Large intestine (tissue), 3 donors: ENCODE measurements at regions not wholly inside any gene's neighbourhood (a gene's known extent, or its start where the extent isn't known, plus 50 kb on each side); places are given as distances from the start of the nearest gene placed in this dataset.

Experiments
- DNase-seq, 2 donors: peaks; one replicate each; pipeline versions ENCODE4 v3.0.0 to v3.0.0-alpha.2; 2013
- H3K27ac ChIP-seq: one replicate; pipeline ENCODE4 v1.5.1; 2013; ENCODE audit warnings: low read length
- H3K27me3 ChIP-seq: 2 replicates; pipeline ENCODE4 v1.6.1; 2013; ENCODE audit warnings: low read length; ENCODE audit not compliant: control insufficient read depth, insufficient read depth
- H3K36me3 ChIP-seq: 2 replicates; pipeline ENCODE4 v1.6.1; 2013; ENCODE audit warnings: low read length; ENCODE audit not compliant: control insufficient read depth, insufficient read depth
- H3K4me1 ChIP-seq: one replicate; pipeline ENCODE4 v1.6.1; 2013; ENCODE audit warnings: low read length; ENCODE audit not compliant: control insufficient read depth, insufficient read depth
- H3K4me3 ChIP-seq: one replicate; pipeline ENCODE4 v1.5.1; 2013; ENCODE audit warnings: low read length
- H3K9me3 ChIP-seq: one replicate; pipeline ENCODE4 v1.6.1; 2013; ENCODE audit warnings: mild to moderate bottlenecking, low read depth, low read length, moderate library complexity; ENCODE audit not compliant: control insufficient read depth
- WGBS: methylation state at CpG from one replicate; pipeline ENCODE4 v1.1.5; 2013; ENCODE audit warnings: low lambda C conversion rate; ENCODE audit not compliant: insufficient coverage; 5-methylcytosine and 5-hydroxymethylcytosine counted together

DNA sequence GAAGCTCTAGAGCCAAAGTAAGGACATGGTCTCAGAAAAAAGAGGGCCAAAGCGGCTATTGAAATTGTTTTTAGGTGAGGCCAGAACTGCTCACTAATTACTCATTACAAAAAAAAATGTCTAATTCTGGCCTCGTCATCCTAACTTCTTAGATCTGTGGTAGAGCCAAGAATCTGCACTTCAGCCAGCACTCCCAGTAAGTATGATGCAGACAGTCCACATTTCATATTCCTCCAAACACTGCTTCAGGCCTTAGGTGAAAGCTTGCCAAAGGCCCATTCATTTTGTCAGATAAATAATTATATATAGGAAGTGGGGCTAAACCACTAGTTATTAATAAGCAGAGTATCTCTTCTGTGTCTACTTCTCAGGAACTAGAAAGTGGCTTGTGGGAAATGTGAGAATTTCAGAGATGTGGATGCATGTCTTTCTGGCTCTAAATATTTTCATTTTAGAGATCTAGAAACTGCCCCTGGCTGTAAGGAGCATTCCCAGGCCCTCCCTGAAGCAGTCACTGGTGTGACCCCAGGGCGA is 554.0 kb downstream of the TLE4 start:
- H3K4me3 ChIP-seq: no peak overlapping the region
- no peak for DNase-seq
- H3K27me3 ChIP-seq: no peaks in the 10 kb centered on the region
- H3K36me3 ChIP-seq: no peaks in the 10 kb centered on the region
- no peak overlapping the region for H3K27ac ChIP-seq
- WGBS: no CpG with 5 or more reads among the region's 3 CpGs
- H3K9me3 ChIP-seq: no peaks in the 10 kb centered on the region
- H3K4me1 ChIP-seq: no peaks in the 10 kb centered on the region

GRCh38 chr9:80117031-80117430 is 545.3 kb downstream of the TLE4 start:
- H3K27me3 ChIP-seq: no peaks in the 10 kb centered on the region
- no peak overlapping the region for H3K4me3 ChIP-seq
- no peaks in the 10 kb centered on the region for H3K36me3 ChIP-seq
- H3K9me3 ChIP-seq: no peaks in the 10 kb centered on the region
- H3K27ac ChIP-seq: no peak overlapping the region
- DNase-seq: no peak
- no peaks in the 10 kb centered on the region for H3K4me1 ChIP-seq
- WGBS: no CpG with 5 or more reads among the region's 3 CpGs

GRCh38 chr9:80114241-80114640 is 542.5 kb downstream of the TLE4 start:
- Histone ChIP-seq H3K36me3 (no peaks in the 10 kb centered on the region), H3K27me3 (no peaks in the 10 kb centered on the region), H3K9me3 (no peaks in the 10 kb centered on the region), H3K4me1 (no peaks in the 10 kb centered on the region), H3K27ac (no peak overlapping the region), H3K4me3 (no peak overlapping the region)
- WGBS: no CpG with 5 or more reads among the region's 2 CpGs
- DNase-seq: no peak

DNA sequence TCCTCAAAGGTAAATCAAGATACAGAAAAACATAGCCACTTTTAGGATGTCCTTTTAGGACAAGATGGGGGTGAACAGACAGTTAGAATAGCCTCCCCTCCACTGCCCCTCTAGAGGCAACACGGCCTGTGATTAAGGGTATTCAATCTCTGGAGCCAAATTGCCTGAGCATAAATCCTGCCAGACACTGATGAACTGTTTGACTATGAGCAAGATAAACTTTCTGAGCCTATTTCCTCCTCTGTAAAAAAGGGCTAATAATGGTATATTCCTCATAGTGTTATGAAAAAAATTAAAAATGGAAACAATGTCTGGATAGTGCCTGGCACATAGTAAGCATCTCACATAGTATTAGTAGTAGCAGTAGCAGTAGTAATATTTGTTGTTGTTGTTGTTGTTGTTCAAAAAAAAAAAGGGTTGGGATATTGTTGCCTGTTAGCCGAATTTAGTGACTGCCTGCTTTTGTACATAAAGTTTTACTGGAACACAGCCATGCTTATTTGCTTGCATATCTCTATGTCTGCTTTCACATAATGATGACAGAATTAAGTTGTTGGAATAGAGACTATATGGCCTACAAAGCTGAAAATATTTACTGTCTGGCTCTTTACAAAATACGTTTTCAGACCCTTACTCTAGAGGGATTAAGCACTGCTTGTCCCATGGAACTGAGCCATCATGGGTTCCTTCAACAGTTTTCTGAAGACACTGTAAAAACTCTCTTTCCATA is 536.3 kb downstream of the TLE4 start:
- no peaks in the 10 kb centered on the region for H3K27me3 ChIP-seq
- H3K4me3 ChIP-seq: no peak overlapping the region
- no peaks in the 10 kb centered on the region for H3K9me3 ChIP-seq
- no peak for DNase-seq
- no peaks in the 10 kb centered on the region for H3K4me1 ChIP-seq
- H3K27ac ChIP-seq: no peak overlapping the region
- WGBS: 100% methylated on average over 1 of the region's 3 CpGs
- no peaks in the 10 kb centered on the region for H3K36me3 ChIP-seq

- Histone ChIP-seq H3K36me3 (no peaks in the 10 kb centered on the region), H3K27me3 (no peaks in the 10 kb centered on the region), H3K27ac (no peak overlapping the region), H3K9me3 (no peaks in the 10 kb centered on the region), H3K4me3 (no peak overlapping the region), H3K4me1 (no peaks in the 10 kb centered on the region)
- no CpG with 5 or more reads among the region's 4 CpGs for WGBS
- no peak for DNase-seq
Observed at GRCh38 chr9:80097476-80097875, 525.7 kb downstream of the TLE4 start.

GRCh38 chr9:80094176-80094771 is 522.5 kb downstream of the TLE4 start:
- WGBS: 100% methylated on average over 1 of the region's 1 CpG

DNA sequence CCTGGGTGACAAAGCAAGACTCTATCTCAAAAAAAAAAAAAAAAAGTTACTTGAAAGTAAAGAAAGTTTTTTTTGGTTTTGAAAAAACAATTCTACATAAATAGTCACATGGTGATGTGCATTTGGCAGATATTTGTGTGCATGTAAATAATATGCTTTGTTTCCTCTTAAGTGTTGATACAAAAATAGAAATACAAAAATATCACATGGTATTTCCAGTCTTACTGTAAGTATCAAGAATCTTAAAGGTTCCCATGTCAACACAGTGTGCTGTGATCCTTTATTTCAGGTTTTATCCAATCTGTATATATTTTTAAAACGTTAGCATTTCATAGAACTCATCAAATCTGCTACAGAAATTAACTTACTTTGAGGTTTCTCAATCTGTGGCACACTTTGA is 521.9 kb downstream of the TLE4 start:
- no peak overlapping the region for H3K4me3 ChIP-seq
- H3K36me3 ChIP-seq: no peaks in the 10 kb centered on the region
- H3K27me3 ChIP-seq: no peaks in the 10 kb centered on the region
- no peaks in the 10 kb centered on the region for H3K4me1 ChIP-seq
- 40% methylated on average over 1 of the region's 1 CpG for WGBS
- H3K9me3 ChIP-seq: no peaks in the 10 kb centered on the region
- H3K27ac ChIP-seq: no peak overlapping the region
- DNase-seq: no peak

More at GRCh38 chr9:80094176-80094771, 522.5 kb downstream of the TLE4 start:
- no peaks in the 10 kb centered on the region for H3K4me1 ChIP-seq
- H3K9me3 ChIP-seq: no peaks in the 10 kb centered on the region
- H3K4me3 ChIP-seq: no peak overlapping the region
- no peaks in the 10 kb centered on the region for H3K27me3 ChIP-seq
- no peak for DNase-seq
- H3K27ac ChIP-seq: no peak overlapping the region
- H3K36me3 ChIP-seq: no peaks in the 10 kb centered on the region

DNA sequence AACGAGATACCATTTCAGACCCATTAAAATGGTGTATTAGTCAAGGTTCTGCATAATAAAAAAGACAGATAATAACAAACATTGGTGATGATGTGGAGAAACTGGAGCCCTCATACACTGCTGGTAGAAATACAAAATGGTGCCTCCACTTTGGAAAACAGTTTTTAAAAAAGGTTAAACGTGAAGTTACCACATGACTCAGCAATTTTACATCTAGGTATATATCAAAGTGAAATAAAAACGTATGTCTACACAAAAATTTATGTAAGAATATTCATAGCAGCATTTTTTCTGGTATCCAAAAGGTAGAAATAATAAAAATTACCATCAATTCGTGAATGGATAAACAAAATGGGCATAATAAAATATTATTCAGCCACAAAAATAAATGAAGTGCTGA is 519.8 kb downstream of the TLE4 start:
- DNase-seq: no peak
- Histone ChIP-seq H3K27me3 (no peaks in the 10 kb centered on the region), H3K27ac (no peak overlapping the region), H3K4me1 (no peaks in the 10 kb centered on the region), H3K36me3 (no peaks in the 10 kb centered on the region), H3K4me3 (no peak overlapping the region), H3K9me3 (no peaks in the 10 kb centered on the region)
- 76% methylated on average over 4 of the region's 4 CpGs for WGBS

DNA sequence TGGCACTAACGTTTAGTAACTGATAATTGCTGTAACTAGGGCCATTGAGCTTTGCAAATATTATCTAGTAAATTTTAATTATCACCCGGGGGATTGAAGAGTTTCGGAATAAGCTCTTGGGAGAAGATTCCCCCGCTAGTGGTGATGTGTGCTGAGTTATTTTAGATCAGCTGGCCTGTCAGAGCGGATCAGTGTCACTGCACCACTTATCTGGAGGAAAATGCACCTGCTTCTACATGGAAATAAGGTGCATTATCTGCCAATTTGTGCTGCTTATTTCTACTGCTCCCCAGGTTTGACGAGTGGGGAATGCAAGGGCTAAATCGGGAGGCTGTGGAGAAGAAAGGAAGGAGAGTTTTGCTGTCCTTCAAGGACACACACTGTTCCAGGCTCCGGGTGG is 518.6 kb downstream of the TLE4 start:
- whole genome bisulfite sequencing: 40% methylated on average over 1 of the region's 8 CpGs
- H3K4me3 ChIP-seq: no peak overlapping the region
- no peak overlapping the region for H3K27ac ChIP-seq
- no peak for DNase-seq
- no peaks in the 10 kb centered on the region for H3K36me3 ChIP-seq
- no peaks in the 10 kb centered on the region for H3K27me3 ChIP-seq
- no peaks in the 10 kb centered on the region for H3K9me3 ChIP-seq
- H3K4me1 ChIP-seq: no peaks in the 10 kb centered on the region

DNA sequence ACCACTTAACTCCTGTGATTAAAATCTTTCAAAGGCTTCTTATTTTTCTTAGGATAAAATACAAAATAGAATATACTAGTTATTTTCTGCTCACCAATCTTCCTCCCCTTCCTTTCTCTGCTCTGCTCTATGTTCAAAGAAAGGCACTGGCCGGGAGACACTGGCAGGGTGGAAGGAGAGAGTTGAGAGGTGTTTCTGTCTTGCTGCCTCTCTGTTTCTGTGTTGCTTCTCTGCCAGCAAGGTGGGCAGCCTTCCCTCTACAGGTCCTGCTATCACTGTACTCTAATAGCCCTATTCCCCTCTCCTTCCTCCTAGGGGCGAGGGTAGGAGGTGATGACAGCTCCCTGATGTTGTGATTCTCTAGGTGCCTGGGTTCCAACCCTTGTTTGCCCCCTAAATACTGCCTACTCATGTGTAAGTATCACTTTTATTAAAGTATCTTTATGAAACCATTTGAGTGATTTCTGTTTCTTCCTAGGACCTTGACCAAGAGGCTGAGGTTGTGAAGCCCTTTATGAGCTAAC is 515.1 kb downstream of the TLE4 start:
- no peaks in the 10 kb centered on the region for H3K4me1 ChIP-seq
- DNase-seq: no peak
- no peaks in the 10 kb centered on the region for H3K9me3 ChIP-seq
- no CpG with 5 or more reads among the region's 2 CpGs for WGBS
- no peaks in the 10 kb centered on the region for H3K36me3 ChIP-seq
- H3K27me3 ChIP-seq: no peaks in the 10 kb centered on the region
- no peak overlapping the region for H3K27ac ChIP-seq
- no peak overlapping the region for H3K4me3 ChIP-seq
